H9 (cell line): ENCODE measurements at regions not wholly inside any gene's neighbourhood (a gene's known extent, or its start where the extent isn't known, plus 50 kb on each side); places are given as distances from the start of the nearest gene placed in this dataset.

ENCODE experiments used
- DNase-seq: peaks from one replicate; pipeline ENCODE4 v3.0.0-alpha.2; 2017
- H2AFZ ChIP-seq: one replicate; pipeline ENCODE4 v1.6.1; 2013; ENCODE audit warnings: mild to moderate bottlenecking, low read length, control low read depth, moderate library complexity
- H2AK5ac ChIP-seq: 2 replicates; pipeline ENCODE4 v1.6.1; 2013; ENCODE audit warnings: low read length, control low read depth, mixed read lengths; ENCODE audit not compliant: insufficient read length
- H2BK120ac ChIP-seq: one replicate; pipeline ENCODE4 v1.6.1; 2013; ENCODE audit warnings: low read depth, mild to moderate bottlenecking, low read length, control low read depth, inconsistent platforms; ENCODE audit not compliant: poor library complexity, severe bottlenecking
- H2BK12ac ChIP-seq: 2 replicates; pipeline ENCODE4 v1.6.1; 2013; ENCODE audit warnings: low read length, control low read depth, mixed read lengths, low read depth; ENCODE audit not compliant: insufficient read length
- H2BK15ac ChIP-seq: 2 replicates; pipeline ENCODE4 v1.6.1; 2013; ENCODE audit warnings: low read depth, low read length, control low read depth
- H2BK20ac ChIP-seq: one replicate; pipeline ENCODE4 v1.6.1; 2013; ENCODE audit warnings: low read depth, mild to moderate bottlenecking, low read length, control low read depth, inconsistent platforms; ENCODE audit not compliant: poor library complexity, severe bottlenecking
- H2BK5ac ChIP-seq: 2 replicates; pipeline ENCODE4 v1.6.1; 2013; ENCODE audit warnings: low read length, control low read depth, mixed read lengths; ENCODE audit not compliant: insufficient read length
- H3K14ac ChIP-seq: 2 replicates; pipeline ENCODE4 v1.6.1; 2013; ENCODE audit warnings: low read length, control low read depth; ENCODE audit not compliant: insufficient read depth
- H3K18ac ChIP-seq: 2 replicates; pipeline ENCODE4 v1.6.1; 2013; ENCODE audit warnings: low read depth, mild to moderate bottlenecking, mixed read lengths, low read length, control low read depth; ENCODE audit not compliant: insufficient read length
- H3K23ac ChIP-seq: 2 replicates; pipeline ENCODE4 v1.6.1; 2013; ENCODE audit warnings: low read length, control low read depth, mixed read lengths, low read depth; ENCODE audit not compliant: insufficient read length
- H3K23me2 ChIP-seq: 2 replicates; pipeline ENCODE4 v1.6.1; 2013; ENCODE audit warnings: low read depth, mild to moderate bottlenecking, mixed read lengths, low read length, control low read depth; ENCODE audit not compliant: insufficient read length, poor library complexity, severe bottlenecking
- H3K27ac ChIP-seq: 2 replicates; pipeline ENCODE4 v1.5.1; 2013; ENCODE audit warnings: low read length, control low read depth, mixed read lengths, low read depth; ENCODE audit not compliant: insufficient read length
- H3K27me3 ChIP-seq: 2 replicates; pipeline ENCODE4 v1.6.1; 2013; ENCODE audit warnings: low read length, control low read depth, inconsistent platforms; ENCODE audit not compliant: insufficient read depth
- H3K4ac ChIP-seq: 2 replicates; pipeline ENCODE4 v1.6.1; 2013; ENCODE audit warnings: low read depth, mild to moderate bottlenecking, control low read depth, inconsistent platforms, low read length, moderate library complexity
- H3K4me1 ChIP-seq: 2 replicates; pipeline ENCODE4 v1.6.1; 2013; ENCODE audit warnings: low read length, control low read depth, inconsistent platforms; ENCODE audit not compliant: insufficient read depth
- H3K4me2 ChIP-seq: 2 replicates; pipeline ENCODE4 v1.6.1; 2013; ENCODE audit warnings: low read length, control low read depth, mixed read lengths; ENCODE audit not compliant: insufficient read length, insufficient read depth
- H3K56ac ChIP-seq: 2 replicates; pipeline ENCODE4 v1.6.1; 2013; ENCODE audit warnings: low read depth, mild to moderate bottlenecking, mixed read lengths, low read length, control low read depth; ENCODE audit not compliant: insufficient read length
- H3K79me1 ChIP-seq: 2 replicates; pipeline ENCODE4 v1.6.1; 2013; ENCODE audit warnings: low read depth, mild to moderate bottlenecking, moderate library complexity, low read length, control low read depth, inconsistent platforms; ENCODE audit not compliant: insufficient read depth, poor library complexity, severe bottlenecking
- H3K79me2 ChIP-seq: 2 replicates; pipeline ENCODE4 v1.6.1; 2013; ENCODE audit warnings: low read length, control low read depth, inconsistent platforms; ENCODE audit not compliant: insufficient read depth
- H3K9ac ChIP-seq: 2 replicates; pipeline ENCODE4 v1.6.1; 2013; ENCODE audit warnings: low read length, control low read depth, mixed read lengths; ENCODE audit not compliant: insufficient read length; ENCODE audit errors: extremely low read depth
- H3K9me3 ChIP-seq: one replicate; pipeline ENCODE4 v1.6.1; 2013; ENCODE audit warnings: low read depth, low read length, inconsistent platforms; ENCODE audit not compliant: control insufficient read depth
- H3T11ph ChIP-seq: one replicate; pipeline ENCODE4 v1.6.1; 2013; ENCODE audit warnings: mild to moderate bottlenecking, low read length, control low read depth, inconsistent platforms
- H4K20me1 ChIP-seq: one replicate; pipeline ENCODE4 v1.6.1; 2013; ENCODE audit not compliant: control insufficient read depth, insufficient read length, insufficient read depth
- H4K5ac ChIP-seq: 2 replicates; pipeline ENCODE4 v1.6.1; 2013; ENCODE audit warnings: low read depth, mild to moderate bottlenecking, mixed read lengths, low read length, control low read depth; ENCODE audit not compliant: insufficient read length
- H4K8ac ChIP-seq: replicated peaks from 2 replicates; pipeline ENCODE4 v1.6.1; 2013; ENCODE audit warnings: low read length, control low read depth, mixed read lengths, low read depth; ENCODE audit not compliant: insufficient read length
- H4K91ac ChIP-seq: 2 replicates; pipeline ENCODE4 v1.6.1; 2013; ENCODE audit warnings: low read depth, mild to moderate bottlenecking, moderate library complexity, mixed read lengths, low read length, control low read depth; ENCODE audit not compliant: insufficient read length
- H3K27ac Mint-ChIP-seq, 3 experiments: 2 replicates in 2 of 3; 3 replicates in 1 of 3; pipeline ENCODE4 v1.8.0; 2020 to 2021; ENCODE audit warnings: mixed read lengths in 3 of 3, mild to moderate bottlenecking in 1 of 3, moderate library complexity in 1 of 3
- H3K27me3 Mint-ChIP-seq: 2 replicates; pipeline ENCODE4 v1.8.0; 2021; ENCODE audit warnings: low read depth, mild to moderate bottlenecking, moderate library complexity, mixed read lengths
- H3K36me3 Mint-ChIP-seq, 3 experiments: 2 replicates in 2 of 3; 3 replicates in 1 of 3; pipeline ENCODE4 v1.8.0; 2020 to 2021; ENCODE audit warnings: low read depth in 3 of 3, mixed read lengths in 3 of 3; ENCODE audit not compliant: insufficient read depth in 1 of 3
- H3K4me1 Mint-ChIP-seq, 2 experiments: 2 replicates each; pipeline ENCODE4 v1.8.0; 2020; ENCODE audit warnings: mixed read lengths in 2 of 2
- H3K4me3 Mint-ChIP-seq, 2 experiments: 2 replicates in 1 of 2; 3 replicates in 1 of 2; pipeline ENCODE4 v1.8.0; 2020 to 2021; ENCODE audit warnings: mild to moderate bottlenecking in 2 of 2, mixed read lengths in 2 of 2, moderate library complexity in 1 of 2
- H3K9me3 Mint-ChIP-seq, 2 experiments: 2 replicates in 1 of 2; 3 replicates in 1 of 2; pipeline ENCODE4 v1.8.0; 2020; ENCODE audit warnings: mild to moderate bottlenecking in 2 of 2, mixed read lengths in 2 of 2, moderate library complexity in 1 of 2
- WGBS: extraction: QIAGEN DNeasy Blood & Tissue Kit; methylation state at CpG from one replicate; pipeline ENCODE4 v1.1.7; 2013; ENCODE audit warnings: missing lambda C conversion rate, low lambda C conversion rate, mixed read lengths; ENCODE audit not compliant: insufficient read length; ENCODE audit errors: extremely low coverage; 5-methylcytosine and 5-hydroxymethylcytosine counted together
- TF ChIP-seq, protein P1 (sequence below): fragments of 200-600 bp; sonication (generic); conservative IDR thresholded peaks from 3 replicates; pipeline ENCODE4 v1.8.0; 2021; ENCODE audit warnings: antibody characterized with exemption, mild to moderate bottlenecking

DNA sequence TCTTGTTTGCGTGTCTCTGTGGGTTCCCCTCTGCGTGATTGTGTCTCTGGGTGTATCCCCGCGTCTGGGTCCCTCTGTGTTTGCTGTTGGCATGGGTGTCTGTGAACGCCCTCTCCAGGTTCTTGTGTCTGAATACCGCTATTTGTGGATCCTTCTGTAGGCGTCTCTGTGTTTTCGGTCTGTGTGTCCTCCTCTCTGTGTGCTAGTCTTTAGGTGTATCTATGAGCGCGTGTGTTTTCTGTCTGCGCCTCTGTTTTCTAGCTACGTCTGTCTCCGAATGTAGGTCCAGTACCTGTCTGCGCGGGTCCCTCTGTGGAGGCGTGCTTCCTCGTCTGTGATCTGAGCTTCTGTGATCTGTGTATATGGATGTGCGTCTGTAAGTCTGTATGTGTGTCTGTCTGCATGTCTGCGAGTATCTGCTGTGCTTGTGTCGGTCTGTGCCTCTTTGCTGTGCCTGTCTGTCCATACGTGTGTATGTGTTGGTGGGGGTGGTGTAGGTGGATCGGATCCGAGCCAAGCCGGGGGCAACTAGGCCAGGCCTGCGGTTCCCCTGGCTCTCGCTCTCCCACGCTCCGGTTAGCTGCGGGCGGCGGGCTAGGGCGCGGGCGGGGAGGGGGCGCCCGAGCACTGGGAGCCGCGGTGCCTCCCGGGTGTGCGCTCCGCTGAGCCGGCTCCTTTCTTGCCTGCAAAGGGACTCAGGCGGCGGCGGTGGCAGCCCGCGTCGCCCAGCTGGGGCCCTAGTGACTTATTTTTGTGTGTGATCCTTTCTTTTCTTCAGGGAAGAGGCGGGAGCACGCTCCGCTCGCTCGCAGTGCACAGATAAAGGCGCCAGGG is 105.3 kb upstream of the E2F8 start:
- no peak overlapping the region for H3K23ac ChIP-seq
- H2AK5ac ChIP-seq = no peak overlapping the region
- H3K27ac ChIP-seq = no peak overlapping the region
- no CpG with 5 or more reads among the region's 54 CpGs for WGBS
- no peak overlapping the region for H3K4ac ChIP-seq
- no peak overlapping the region for H3K56ac ChIP-seq
- no peak overlapping the region for H3K9ac ChIP-seq
- no peak overlapping the region for H2BK15ac ChIP-seq
- H3K9me3 ChIP-seq = no peaks in the 10 kb centered on the region
- H2BK5ac ChIP-seq = no peak overlapping the region
- no peak overlapping the region for H4K8ac ChIP-seq
- H3K18ac ChIP-seq = no peak overlapping the region
- H3K27me3 Mint-ChIP-seq = peaks cover 100% of the 10 kb centered on the region
- peaks cover 13 to 17% of the 10 kb centered on the region in 2 experiments for H3K4me1 Mint-ChIP-seq
- no peak for DNase-seq
- no peak overlapping the region for H2BK120ac ChIP-seq
- no peak overlapping the region for H2BK12ac ChIP-seq
- no peaks in the 10 kb centered on the region for H4K20me1 ChIP-seq
- TF ChIP-seq, protein P1, sequence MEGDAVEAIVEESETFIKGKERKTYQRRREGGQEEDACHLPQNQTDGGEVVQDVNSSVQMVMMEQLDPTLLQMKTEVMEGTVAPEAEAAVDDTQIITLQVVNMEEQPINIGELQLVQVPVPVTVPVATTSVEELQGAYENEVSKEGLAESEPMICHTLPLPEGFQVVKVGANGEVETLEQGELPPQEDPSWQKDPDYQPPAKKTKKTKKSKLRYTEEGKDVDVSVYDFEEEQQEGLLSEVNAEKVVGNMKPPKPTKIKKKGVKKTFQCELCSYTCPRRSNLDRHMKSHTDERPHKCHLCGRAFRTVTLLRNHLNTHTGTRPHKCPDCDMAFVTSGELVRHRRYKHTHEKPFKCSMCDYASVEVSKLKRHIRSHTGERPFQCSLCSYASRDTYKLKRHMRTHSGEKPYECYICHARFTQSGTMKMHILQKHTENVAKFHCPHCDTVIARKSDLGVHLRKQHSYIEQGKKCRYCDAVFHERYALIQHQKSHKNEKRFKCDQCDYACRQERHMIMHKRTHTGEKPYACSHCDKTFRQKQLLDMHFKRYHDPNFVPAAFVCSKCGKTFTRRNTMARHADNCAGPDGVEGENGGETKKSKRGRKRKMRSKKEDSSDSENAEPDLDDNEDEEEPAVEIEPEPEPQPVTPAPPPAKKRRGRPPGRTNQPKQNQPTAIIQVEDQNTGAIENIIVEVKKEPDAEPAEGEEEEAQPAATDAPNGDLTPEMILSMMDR = peak; percentile 11; the same call in 1 of the 3 replicates
- no peak overlapping the region for H2AFZ ChIP-seq
- H3K4me3 Mint-ChIP-seq = peak overlapping the region; percentile 51 to 81
- H3K9me3 Mint-ChIP-seq = no peaks in the 10 kb centered on the region
- H3K27ac Mint-ChIP-seq = no peak overlapping the region; a peak in 1 of 7 replicates
- no peaks in the 10 kb centered on the region for H3K36me3 Mint-ChIP-seq
- H2BK20ac ChIP-seq = no peak overlapping the region
- no peak overlapping the region for H4K5ac ChIP-seq
- H3T11ph ChIP-seq = no peak overlapping the region
- peak overlapping the region; percentile 56 for H3K4me2 ChIP-seq
- no peaks in the 10 kb centered on the region for H3K4me1 ChIP-seq
- H3K79me1 ChIP-seq = no peaks in the 10 kb centered on the region
- no peaks in the 10 kb centered on the region for H3K79me2 ChIP-seq
- H4K91ac ChIP-seq = no peak overlapping the region
- no peak overlapping the region for H3K14ac ChIP-seq
- peaks cover 10% of the 10 kb centered on the region for H3K23me2 ChIP-seq
- H3K27me3 ChIP-seq = peaks cover 32% of the 10 kb centered on the region; the same call in 1 of the 2 replicates
